ENCODE measurements at regions not wholly inside any gene's neighbourhood (a gene's known extent, or its start where the extent isn't known, plus 50 kb on each side); places are given as distances from the start of the nearest gene placed in this dataset.

DNA sequence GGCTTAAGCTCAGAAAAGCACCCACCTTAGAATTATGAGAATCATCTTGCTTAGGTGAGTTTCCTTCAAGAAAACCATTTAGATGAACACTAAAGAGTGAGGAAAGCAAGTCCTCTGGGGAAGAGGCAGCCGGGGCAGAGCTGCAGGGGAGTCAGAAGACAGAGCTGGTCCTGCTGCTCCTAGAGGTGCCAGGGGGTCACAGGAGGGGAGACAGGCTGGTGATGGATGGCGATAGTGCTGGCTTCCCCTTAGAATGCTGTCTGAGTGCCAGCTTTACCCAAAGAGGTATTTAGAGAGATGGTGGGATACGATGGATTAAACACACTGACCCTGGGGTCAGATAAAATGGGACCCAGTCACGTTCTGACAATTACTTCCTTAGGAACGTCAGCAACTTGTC lies 269.4 kb downstream of the TDRD15 start:
- no peak for DNase-seq (ENCODE audit: low spot score)

DNA sequence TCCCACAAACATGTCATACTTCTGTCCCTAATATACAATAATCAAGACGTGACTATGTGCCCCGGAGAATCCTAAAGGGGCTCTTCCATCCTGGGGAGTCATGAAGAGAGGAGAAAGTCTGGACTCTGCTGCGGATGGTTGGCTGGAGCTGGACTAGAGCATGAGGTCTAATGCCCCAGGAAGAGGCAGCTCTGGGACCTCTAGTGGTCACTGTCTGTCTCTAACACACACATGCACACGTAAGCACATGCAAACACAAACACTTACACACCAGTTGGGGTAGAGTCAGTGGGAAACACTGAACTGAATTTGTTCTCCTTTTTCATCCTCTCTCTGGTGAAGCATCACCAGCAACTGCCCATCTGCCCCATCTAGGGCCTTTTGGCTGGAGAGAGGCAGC lies 271.6 kb downstream of the TDRD15 start:
- peak; percentile 79 for DNase-seq (ENCODE audit: low spot score)

DNA sequence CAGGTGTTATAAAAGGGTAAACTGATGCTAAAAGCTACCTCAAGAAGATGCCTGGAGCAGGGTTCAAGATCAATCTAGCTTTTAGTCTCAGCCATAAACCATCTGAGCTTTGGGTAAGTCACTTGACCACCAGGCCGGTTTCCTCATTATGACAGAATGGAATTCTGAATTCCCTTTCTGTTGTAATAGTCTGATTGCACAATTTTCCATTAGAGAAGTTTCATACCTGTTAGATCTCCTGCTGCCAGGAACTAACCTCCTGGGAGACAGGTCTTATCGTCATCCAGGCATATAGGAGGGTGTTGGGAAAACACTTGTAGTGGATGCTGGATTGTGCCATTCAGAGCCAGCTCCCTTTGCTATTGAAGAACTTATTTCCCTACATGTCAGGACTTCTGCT lies 272.5 kb downstream of the TDRD15 start:
- DNase-seq (ENCODE audit: low spot score), result no peak

DNA sequence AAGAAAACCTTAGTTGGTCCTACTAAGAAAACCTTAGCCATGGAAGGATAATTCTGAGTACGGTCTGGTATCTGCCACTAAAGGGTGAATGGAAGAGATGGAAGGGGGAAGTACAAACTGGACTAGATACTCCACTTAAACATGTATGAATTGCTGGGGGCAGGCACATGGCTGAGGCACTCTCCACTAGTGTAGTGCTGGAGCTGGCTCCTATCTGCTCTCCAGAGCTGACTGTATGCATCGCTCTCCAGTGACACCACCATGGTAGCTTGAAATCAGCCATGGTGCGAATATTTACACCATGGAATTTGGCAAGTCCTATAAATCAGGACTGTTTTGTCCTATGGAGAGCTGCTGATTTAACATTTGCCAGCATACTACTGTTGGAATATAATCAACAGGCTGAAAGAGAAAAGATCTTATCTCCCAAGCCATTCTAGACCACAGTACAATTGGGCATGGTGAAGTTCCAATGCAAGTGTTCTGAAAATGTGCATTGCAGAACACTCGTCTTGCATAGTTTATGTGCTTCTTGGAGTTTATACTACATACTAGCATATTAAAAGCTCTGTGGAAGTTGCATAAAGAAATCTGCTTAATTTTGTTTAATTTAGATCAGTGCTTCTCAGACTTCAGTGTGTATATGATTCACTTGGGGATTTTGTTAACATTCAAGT lies 277.4 kb downstream of the TDRD15 start:
- DNase-seq (ENCODE audit: low spot score), result no peak

DNA sequence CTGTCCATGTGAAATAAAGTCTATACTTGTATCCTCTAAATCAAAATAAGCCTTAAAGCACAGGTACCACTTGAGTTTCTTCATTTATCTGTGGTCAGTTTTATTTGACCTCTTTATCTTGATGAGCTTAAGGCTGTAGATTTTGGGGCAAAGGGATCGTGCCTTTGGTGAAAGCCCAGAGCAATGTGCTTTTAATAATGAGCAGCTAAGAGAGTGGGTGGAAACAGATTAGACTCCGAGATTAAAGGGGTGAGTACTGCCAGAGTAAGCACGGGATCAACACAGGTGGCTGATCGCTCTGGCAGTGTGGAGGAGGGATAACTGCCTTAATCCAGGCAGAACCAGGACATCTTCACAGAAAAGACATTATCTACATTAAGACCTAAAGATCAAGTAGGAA lies 280.4 kb downstream of the TDRD15 start:
- no peak for DNase-seq (ENCODE audit: low spot score)

DNA sequence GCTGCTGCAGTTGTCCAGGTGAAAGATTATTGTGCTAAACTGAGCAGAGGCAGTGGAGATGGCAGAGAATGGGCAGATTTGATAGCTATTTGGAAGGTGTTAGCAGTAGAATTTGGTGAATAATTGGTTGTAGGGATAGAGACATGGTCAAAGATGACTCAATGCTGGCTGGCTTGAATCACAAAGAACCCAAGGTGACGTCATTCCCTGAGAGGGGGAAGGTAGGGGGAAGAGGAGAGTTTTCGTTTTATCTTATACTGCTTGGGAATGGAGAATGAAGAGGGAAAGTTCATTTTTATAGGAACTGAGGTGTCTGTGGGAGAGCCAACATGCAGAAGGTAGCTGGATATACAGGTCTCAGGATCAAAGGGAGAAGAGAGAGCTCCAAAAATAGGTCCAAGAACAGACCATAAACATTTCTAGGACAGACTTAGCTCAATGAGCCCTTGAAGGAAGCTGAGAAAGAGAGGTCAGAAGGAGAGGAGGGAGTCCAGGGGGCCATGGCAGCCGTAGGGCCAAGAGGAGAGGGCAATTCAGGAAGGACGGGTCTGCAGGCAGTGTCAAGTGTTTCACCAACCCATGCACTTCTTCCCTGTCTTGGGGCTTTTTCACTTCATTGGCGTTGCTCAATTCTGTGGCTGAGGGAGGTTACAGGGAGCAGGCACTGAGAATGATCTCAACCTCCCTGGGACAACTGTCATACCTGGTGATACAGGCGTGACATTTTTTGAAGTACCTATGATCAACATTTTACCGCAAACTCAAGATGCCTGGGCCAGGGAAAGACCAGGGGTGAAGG lies 281.3 kb downstream of the TDRD15 start:
- no peak for DNase-seq (ENCODE audit: low spot score)

DNA sequence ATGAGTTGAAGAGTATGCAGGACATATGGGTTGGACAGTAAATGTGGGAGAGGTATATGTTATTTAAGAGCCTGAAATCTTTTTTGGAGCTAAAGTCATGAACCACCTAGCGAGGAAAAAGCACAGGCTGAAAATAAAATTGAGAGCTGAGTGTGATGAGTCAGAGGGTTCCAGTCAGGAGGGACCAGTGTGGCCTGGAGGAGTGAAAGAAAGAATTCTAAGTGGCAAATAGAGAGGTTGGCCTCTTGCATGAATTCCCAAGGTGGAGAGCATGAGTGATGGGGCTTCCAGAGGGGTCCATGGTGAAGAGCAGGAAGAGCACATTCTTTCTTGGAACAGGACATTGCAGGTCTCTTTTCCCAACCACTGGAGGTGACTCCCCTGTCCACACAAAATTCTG lies 282.6 kb downstream of the TDRD15 start:
- DNase-seq (ENCODE audit: low spot score), result no peak

DNA sequence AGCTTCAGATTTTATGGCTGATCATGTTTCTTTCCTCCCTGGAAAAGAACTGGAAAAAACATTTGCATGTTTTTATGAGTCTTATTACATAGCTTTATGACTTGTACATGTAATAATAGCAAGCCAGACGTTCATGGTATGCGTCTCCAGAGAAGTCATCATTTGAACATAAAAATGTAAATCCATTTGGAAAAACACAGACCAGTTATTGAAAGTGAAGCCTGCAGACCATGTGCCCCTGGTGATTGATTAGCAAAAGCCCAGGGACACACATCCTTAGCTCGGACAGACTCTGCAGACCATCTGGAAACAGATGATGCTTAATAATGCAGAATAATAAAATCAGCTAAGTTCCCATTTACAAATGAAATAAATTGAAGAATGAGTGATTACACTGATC lies 283.1 kb downstream of the TDRD15 start:
- DNase-seq (ENCODE audit: low spot score), result no peak

DNA sequence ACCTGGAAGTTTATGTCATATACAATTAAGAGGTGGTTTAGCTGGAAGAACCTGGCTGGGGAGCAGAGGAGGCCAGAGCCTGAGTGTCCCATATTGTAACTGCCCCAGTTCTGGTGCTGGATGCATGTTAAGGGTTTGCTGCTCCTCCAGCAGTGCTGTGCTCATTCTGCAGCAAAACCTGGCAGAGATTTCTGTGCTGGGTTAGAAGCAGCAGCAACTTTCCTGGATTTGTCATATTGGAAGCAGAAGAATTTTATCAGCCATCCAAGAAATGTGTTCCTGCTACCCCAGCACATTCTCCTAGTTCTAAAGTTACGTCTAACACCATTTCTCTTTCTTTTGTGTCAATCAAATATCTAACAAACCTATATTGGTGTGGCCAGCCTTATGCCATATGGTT lies 284.1 kb downstream of the TDRD15 start:
- DNase-seq (ENCODE audit: low spot score), result no peak

DNA sequence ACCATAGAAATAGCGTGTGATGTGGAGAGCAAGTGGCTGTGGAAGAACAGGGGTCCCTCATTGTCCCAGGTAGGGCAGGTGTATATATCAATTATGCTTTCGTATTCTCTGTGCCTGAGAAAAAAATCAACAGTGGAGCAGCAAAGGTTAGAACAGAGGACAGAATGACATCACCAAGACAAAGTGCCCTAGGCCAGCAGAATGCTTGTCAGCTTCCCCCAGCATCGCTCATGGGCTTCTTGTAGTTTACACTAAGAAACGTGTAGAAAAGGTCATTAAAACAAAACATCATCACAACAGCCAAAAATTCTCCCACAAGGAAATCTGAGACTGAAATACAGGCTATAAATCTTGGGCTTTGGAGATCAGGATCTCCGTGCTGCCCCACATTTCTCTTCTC lies 288.0 kb downstream of the TDRD15 start:
- DNase-seq (ENCODE audit: low spot score), result no peak

DNA sequence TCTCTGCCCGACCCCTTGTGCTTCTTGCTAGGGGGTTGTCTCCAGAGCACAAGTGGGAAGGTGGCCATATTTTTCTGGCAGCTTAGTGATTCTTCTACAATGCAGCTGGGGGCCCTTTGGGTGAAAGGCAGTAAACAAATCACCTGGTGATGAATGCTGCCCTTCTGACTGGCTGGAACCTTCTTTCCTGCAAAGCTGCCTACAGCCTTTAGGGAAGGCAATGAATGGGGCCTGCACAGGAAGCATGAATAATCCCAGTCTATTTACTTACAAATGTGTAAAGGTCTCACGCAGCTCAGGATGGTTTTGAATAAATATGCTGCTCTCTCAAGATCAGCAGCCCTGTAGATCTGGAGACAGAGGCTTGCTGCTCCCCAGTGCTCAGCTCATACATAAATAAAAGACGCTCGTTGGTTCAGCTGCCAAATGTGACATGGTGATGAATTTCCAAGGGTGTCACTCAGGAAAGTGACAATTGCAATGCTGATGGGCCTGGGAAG lies 289.2 kb downstream of the TDRD15 start:
- no peak for DNase-seq (ENCODE audit: low spot score)

DNA sequence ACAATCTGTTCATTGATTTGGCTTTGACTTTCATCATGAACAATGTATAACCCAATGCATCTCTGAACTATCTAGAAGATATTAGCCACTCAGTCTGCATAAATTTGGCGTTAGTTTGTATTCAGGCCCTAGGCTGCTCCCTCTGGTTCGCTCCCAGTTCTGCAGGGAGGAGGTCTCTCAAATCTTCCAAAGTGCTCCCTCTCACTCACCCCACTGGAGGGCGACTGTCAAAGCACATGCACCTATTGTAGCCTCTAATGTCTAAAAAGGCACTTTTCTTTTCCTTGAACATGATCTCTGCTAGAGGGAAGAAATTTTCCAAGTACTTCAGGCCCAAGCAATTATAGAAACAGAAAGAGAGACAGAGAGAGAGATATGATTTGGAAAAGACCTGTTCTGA lies 291.5 kb downstream of the TDRD15 start:
- DNase-seq (ENCODE audit: low spot score), result no peak

DNA sequence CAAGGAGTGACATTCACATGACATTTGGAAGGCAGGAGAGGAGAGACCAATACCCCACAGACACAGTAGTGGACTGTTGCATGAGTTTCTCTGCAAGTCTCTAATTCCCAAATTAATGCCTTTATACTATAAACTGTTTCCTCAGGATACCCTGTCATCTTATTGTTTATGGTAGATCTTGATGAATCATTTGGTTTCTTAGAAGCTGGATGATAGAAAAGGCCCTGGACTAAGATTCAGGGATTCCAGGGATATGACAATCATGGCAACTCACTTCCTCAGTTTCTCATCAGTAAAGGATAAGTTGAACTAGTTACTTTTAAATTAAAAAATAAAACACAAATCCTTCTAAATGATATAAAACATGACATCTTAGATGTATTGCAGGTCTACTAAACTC lies 292.5 kb downstream of the TDRD15 start:
- DNase-seq (ENCODE audit: low spot score), result no peak

DNA sequence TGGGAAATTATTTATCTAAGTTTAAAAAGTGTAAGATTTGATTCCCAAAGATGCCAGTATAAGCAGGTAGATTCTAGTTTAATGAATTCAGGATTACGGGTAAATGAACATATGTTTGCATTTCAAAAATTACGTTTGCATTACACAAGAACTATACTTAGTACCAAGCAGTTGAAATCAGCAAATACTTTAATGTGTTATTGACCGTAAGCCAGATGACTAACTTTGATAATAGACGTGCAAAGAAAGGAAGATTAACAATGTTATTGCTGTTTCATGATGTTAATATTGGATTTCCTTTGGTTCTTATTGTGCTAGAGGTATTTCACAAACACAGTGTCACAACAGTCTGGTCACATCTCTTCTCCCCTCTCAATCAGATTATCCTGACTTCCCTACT lies 294.7 kb downstream of the TDRD15 start:
- no peak for DNase-seq (ENCODE audit: low spot score)

DNA sequence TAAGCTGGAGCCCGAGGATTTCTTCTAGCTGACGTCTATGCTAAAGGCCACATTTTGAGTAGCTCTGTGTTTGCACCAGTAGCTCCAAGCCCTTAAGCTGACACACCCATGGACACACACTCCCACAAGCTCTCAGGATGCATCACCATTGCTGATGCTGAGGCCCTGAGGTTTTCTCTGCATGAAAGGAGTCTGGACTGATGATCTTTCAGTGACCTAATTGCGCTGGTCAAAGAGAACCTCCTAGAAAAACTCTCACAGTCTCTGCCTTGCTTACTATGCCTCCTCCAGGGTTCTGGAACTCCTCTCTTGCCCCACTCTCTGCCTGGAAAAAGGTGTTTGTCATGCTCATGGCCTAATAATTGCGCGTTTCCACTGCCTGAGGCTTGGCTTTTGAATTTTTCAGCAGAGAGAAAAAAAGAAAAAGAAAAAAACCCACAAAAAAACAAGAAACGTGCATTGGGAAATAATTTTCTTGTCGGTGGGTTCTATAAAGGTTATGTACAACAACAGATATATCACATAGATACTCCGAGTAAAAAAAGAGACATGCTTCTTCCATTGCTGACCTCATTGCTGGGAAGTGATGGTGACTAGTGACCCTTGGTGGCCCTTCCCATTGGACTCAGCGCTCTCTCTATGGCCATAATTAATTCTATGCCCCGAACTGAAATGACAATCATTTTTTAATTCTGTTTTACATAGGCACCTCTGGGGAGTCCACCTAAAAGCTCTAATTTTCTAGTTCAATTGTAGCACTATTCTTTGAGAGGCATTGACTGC lies 297.0 kb downstream of the TDRD15 start:
- no peak for DNase-seq (ENCODE audit: low spot score)

DNA sequence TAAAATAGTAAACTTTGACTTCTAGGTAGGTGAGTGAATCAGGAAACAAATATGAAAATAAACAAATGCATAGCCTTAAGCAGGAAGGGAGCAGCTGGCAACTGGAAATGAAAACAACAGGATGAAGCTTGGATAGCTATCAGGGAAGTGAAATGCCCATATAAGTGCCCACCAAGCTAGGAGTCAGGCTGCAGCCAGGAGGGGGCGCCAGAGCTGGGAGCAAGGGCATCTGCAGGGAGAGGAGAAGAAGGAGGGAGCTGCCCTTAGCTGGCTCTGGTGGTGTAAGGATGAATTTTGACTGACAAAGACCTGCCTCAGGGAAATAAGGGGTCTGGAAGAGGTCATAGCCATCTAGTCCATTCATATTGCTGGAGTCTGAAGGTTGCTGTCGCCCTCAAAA lies 298.3 kb downstream of the TDRD15 start:
- peak; percentile 6 for DNase-seq (ENCODE audit: low spot score)

DNA sequence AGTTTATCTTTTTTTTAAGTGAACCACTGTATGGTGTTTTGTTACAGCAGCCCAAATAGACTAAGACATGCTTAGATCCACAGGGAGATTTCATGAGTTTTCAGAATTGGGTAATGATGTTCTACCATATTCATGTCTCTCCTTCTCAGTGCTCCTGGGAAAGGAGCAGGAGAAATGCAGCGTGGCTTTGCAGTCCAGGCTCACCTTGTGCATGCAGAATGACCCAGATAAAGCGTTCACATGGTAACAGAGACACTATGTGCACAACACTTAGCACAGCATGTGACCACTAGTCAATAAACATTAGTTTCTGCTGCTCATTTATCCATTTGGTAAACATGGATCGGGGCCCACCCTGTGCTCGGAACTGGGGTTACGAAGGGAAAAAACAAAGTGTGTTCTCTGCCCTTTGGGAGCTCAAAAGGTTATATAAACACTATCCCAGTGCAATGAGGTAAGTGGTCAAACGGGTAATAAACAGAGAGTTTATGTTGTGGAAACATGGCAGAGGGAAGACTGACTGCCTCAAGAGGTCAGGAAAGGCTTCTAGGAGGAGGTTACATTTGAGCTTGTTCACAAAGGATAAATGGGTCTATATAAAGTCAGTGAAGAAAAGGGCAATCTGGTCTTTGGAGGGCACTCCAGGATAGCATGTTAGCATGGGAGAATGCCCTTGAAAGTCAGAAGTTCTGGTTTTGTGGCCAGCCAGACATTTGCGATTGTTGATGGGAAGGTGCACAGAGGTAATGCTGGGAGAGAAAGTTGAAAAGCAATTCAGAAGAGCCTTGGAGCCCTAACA lies 299.2 kb downstream of the TDRD15 start:
- DNase-seq (ENCODE audit: low spot score), result no peak

DNA sequence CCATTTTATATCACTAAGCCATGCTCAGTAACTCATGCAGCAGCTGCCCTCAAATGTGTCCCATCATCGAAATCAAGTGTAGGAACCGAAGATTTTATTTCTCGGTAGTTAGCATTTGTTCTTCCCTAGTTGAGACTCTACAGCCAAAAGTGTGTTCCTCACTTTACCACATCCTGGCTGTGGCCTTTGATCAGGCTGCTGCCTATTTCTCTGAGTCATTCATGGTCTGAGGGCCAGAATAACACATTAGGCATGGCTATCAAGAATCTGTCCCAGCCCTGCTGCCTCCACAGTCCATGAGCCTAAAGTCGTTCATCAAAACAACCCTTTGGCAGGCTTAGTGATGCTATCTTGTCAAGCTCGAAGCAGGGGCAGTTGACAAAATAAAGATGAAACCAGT lies 300.1 kb downstream of the TDRD15 start:
- DNase-seq (ENCODE audit: low spot score), result no peak

DNA sequence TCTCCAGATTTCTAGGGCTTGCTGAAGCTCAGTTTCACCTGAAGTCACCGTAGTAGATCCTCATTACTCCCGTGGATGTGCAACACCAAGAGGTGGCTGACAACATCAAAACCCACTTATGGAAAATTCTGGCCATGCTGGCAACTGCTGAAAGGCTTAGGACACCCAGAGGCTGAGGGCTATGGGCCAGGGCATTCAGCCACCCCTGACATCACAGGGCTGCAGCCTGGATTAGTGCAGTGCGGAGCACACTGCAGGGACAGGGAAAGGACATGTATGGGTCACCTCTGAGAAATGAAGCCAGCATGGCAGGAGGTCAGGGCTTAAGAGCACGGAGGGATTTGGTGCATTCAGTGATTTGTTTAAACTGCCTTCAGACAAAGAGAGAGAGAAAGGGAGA lies 300.6 kb downstream of the TDRD15 start:
- no peak for DNase-seq (ENCODE audit: low spot score)

DNA sequence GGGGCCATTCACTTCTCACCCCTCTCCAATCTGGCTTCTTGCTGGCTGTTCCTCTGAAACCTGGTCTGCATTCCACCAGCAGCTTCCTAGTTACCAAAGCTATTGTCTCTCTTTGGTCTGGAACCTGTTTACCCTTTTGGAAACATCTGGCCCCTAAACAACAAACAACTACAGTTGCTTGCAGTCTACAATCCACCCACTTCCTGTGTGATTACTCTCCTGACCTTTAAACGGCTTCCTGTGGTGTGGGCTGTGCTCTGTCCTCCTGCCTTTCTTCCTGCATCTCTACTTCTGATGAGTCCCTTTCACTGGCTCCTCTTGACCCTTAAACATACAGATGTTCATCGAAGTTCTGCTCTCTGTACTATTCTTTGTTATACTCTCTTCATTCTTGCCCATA lies 303.8 kb downstream of the TDRD15 start:
- DNase-seq (ENCODE audit: low spot score), result no peak

DNA sequence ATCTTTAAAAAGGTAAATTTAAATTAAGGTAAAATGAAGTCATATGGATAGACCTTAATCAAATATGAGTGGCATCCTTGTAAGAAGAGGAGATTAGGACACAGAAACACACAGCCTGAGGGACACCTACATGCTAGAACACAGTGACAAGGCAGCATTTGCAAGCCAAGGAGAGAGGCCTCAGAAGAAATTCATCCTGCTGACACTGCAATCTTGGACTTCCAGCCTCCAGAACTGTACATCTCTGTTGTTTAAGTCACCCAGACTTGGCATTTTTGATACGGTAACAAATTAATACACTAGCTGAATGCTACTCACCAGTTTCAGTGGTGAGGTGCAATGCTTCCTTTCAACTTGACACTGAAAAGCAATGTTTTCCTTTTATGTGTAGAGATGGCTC lies 305.0 kb downstream of the TDRD15 start:
- no peak for DNase-seq (ENCODE audit: low spot score)

DNA sequence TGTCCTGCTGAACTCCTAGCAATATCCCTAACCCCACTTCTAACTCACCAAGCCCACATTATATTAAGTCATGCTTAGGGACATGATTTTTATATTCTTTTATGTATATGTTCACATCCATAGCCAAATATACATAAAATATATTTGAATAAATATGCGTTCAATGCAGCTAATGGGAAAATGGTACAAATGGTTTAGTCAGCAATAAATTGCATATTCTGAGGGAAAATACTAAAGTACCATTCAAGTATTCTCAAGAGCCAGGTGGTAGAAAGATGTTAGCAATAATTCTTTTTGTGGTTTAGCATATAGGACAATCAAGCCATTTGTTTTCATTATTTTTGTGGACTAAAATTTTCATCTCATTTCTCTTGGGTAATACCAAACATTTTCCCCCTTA lies 306.0 kb downstream of the TDRD15 start:
- no peak for DNase-seq (ENCODE audit: low spot score)
